ENCODE measurements at regions not wholly inside any gene's neighbourhood (a gene's known extent, or its start where the extent isn't known, plus 50 kb on each side); places are given as distances from the start of the nearest gene placed in this dataset.

DNA sequence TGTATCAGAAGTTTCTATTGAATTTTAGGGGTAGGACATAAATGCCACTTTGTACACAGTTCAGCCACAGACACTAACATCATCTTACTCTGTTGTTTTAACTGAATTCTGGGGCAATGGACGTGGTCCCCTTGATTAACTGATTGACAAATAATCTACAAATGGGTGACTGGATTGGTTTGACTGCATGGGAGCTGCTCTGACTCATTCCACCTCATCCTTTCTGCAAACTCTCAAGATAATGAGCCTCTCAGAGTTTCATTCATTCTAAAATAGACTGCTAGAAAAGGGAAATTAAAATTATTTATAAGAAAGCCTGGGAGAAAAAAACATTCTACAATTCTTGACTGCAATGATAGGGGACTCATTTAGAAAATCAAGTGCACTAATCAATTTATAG, 570.4 kb upstream of the SEL1L start:
- no peak for DNase-seq
- intact Hi-C loops (cut with DNase I), result no loop called here

DNA sequence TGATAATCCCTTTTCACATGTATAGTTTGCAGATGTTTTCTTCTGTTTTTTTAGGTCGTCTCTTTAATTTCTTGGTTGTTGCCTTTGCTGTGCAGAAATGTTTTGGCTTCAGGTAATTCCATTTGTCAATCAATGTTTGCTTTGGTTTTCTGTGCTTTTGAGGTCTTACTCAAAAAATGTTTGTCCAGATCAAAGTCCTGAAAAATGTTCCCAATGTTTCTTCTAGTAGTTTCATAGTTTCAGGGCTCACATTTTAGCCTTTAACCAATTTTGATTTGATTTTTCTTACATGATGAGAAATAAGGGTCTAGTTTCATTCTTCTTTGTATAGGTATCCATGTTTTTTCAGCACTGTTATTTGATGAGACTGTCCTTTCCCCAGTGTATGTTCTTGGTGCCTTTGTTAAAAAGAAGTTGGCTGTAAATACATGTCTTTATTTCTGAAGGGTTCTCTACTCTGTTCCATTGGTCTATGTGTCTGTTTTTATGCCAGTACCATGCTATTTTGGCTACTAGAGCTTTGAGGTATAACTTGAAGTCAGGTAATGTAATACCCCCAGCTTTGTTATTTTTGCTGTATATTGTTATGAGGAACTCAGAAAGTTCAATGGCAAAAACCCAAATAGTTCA, 578.7 kb upstream of the SEL1L start:
- DNase-seq, result no peak
- intact Hi-C loops (cut with DNase I), result no loop called here

DNA sequence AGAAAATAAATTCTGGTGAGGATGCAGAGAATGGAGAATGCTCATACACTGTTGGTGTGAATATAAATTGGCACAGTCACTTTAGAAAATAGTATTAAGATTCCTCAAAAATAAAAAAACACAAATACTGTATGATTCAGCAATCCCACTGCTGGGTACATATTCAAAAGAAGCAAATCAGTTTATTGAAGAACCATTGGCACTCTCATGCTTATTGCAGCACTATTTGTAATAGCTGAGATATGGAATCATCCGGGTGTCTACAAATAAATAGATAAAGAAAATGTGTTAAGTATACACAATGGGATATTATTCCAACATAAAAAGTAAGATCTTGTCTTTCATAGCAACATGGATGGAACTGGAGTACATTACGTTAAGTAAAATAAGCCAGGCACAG, 579.4 kb upstream of the SEL1L start:
- DNase-seq, result no peak
- intact Hi-C loops (cut with DNase I), result no loop called here

DNA sequence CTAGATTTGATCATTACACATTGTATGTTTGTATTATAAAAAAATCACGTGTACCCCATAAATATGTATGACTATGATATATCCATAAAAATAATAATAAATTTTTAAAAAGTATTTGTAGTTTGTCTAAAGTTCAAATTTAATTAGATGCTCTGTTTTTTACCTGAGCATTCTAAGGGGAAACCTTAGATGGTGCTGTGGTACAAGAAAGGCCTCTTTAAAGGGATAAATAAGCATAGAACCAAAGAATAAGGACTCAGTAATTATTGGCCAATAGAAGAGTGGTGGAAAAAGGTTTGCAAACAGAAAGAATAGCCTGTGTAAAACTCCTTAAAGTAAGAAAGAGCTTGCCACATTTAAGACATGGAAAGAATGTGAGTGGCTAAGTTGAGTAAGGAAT, 580.1 kb upstream of the SEL1L start:
- no peak for DNase-seq
- intact Hi-C loops (cut with DNase I), result no loop called here

DNA sequence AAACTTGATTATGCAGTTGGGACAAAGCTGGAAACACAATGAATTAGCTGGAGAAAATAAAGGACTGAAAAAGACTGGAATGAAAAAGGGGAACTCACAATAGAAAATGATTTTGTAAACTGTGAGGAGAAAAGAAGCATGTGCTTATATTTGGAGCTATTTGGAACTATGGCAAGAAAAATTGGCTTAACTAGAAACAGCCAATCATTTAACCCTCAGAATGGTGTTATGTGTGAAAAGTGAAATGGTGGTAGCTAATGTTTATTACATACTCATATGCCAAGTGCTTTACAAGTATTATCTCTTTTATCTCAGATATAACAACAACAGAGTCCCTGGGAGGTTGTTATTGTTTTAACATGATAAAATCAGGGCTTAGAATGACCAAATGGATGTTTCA, 583.1 kb upstream of the SEL1L start:
- intact Hi-C loops (cut with DNase I), result no loop called here
- DNase-seq, result no peak

DNA sequence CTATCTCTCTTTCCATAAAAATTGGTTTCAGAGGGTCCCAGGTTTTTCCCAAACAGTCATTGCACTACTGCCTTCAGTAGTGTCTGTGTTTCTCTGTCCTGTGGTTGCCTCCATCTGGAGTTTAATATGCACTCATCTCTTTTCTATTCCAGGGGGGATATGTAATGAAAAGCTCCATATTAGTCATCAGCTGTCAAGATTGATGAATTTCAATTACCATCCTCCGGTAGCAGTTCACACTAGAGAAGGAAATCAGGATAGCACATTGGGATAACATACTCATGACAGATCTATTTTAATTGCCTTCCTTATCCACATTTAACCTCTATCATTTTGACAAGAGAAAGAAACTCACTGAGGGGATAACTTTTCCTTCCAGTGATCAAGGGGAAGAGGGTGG, 589.0 kb upstream of the SEL1L start:
- intact Hi-C loops (cut with DNase I), result no loop called here
- DNase-seq, result no peak

DNA sequence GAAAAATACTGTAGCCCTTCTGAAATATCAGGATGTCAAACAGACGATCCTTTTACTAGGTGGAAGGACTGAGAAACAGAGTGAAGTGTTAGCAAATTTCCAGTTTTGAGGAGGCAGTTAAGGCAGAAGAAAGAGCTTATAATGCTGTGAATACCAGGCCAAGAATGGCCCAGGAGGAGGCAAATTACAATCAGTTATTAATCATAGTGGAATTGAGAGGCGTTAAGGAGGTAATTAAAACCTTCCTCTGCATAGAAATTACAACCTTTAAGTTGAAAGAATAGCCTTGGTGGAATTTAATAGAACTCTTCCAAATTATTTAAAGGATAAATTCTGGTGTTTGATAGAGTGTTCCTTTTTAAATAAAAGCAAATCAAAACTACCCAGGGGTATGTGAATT, 590.9 kb upstream of the SEL1L start:
- intact Hi-C loops (cut with DNase I), result no loop called here

DNA sequence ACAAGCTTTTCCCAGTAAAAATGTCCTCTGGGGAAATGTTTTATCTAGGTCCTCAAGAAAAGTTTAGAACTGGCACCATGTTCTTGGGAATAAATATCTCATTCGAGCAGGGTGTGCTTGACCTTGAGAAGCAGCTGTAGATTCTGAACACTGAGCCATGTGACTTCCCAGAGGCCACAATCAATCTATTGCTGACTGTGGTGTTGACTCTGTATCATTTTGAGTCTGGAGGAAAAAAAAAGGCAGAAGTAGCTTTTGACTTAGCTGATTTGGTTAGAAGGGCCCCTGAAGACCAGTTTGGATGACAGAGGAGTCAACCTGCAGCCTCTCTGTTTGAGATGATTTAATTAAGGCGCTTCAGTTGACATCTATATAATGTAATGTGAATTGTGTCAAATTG, 592.4 kb upstream of the SEL1L start:
- intact Hi-C loops (cut with DNase I), result no loop called here
- no peak for DNase-seq

More for the DNA sequence above, 590.9 kb upstream of the SEL1L start:
- no peak for DNase-seq

DNA sequence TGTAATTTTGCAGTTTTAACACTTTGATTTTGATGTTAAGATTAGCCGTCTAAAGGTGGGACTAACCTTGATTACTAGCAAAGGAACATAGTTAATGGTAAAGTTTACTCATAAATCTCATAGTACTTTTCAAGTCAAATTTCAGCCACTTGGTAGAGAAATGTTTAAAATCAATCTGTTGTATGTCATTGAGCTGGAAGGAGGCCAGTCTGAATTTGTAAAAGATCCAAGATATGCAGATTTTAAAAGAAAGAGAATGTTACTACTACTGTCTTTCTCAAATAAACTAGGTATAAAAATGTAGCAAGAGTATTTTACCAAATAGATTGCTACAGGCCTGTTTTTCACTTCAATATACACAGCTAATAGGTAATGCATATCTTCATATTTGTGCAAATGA, 600.8 kb upstream of the SEL1L start:
- intact Hi-C loops (cut with DNase I), result no loop called here
- DNase-seq, result no peak

DNA sequence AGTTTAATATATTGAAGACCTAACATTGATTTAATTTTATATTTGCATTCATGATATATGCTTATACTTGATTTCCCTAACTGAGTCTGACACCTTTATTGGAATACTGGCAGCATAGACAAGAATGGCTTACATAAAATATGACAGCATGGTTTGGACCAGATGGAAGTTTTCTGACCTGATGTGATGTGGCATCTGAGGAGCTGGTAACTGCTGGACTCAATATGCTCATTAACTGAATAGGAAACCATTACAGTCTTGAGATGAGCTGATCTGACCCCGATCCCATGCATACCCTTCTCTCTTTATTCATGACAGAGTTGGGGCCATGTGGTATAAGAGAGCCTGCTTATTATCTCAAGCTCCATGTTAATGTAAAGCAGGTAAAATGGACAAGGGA, 604.8 kb upstream of the SEL1L start:
- no peak for DNase-seq
- intact Hi-C loops (cut with DNase I), result no loop called here

DNA sequence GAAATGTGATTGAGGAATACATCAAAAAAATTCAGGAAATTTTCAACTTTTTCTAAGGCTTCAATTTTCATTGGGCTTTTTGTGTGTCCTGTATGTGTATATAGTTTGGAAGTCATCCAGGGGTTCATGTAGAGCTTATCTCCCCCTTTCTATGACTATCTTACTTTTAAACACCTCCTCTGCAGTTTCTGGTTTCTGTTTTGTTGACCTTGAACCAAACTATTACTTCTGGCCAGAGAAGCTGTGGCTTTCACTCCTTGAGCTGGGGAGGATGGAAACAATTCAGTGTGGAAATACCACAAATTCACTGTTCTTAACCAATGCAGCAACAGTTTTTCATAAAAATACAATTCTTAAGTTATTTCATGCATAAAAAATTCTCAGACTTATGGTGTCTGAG, 613.2 kb upstream of the SEL1L start:
- intact Hi-C loops (cut with DNase I), result no loop called here
- no peak for DNase-seq

DNA sequence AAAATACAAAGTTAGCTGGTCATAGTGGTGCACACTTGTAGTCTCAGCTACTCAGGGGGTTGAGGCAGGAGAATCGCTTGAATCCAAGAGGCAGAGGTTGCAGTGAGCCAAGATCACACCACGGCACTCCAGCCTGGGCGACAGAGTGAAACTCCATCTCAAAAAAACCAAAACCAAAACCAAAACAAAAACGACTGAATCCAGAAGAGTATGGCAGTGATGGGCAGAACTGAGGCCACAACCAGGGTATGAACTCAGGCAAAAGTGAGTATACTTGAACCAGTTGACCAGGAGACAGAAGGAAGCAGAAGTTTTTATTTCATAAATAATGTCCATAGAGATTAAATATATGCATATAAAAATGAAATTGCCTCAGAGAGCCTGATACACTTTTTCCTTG, 620.0 kb upstream of the SEL1L start:
- DNase-seq, result no peak
- intact Hi-C loops (cut with DNase I), result no loop called here

DNA sequence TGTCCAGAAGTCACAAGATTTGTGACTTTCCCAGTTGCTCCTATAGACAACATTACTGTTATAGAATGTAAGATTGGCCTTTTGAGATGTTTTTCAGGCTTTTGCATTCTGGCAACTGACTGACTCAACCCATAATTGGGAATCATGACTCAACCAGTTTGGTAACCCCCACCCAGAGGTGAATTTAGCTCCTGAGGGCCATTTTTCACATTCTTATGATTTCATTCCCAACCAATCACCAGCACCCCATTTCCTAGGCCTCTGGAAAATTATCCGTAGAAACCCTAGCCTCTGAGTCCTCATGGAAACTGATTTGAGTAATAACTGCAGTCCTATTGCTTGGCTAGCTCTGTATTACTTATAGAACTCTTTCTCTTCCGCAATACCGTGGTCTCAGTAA, 626.0 kb upstream of the SEL1L start:
- intact Hi-C loops (cut with DNase I), result no loop called here
- DNase-seq, result no peak

DNA sequence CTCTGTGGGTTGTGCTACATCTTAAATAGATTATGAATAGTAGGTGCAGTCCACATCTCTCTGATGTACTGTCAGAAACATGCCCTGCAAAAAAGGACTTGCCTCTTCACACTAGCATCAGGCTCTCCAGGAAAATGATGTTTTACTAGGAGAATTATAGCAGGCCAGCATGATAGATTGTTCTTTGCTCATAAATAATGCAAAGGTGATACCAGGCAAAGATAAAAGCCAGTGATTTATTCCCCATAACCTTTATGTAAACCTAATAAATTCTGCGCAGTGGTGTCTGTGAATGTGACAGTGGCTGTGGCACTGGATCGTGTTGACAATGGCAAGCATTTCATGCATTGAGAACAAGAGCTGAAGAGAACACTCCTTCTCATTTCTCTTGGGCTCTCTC, 646.5 kb upstream of the SEL1L start:
- intact Hi-C loops (cut with DNase I), result no loop called here
- DNase-seq, result no peak

DNA sequence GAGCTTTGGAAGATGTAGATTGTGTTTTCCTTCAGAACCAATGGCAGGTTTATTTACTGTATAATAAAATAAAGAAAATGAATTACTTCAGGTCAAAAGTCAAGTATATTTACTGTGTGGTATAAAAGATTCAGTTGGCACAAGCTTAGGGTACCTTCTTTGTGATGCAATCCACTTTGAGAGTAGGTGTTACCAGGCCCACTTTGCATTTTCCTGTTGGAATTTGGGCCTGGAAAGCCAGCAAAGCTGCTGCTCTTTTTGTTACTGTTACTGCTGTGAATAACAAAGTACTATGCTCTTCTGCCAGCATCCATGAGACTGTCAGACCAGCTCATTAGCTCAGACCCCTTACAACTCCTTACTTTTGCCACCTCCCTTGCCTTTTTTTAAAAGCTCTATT, 649.0 kb upstream of the SEL1L start:
- intact Hi-C loops (cut with DNase I), result no loop called here
- no peak for DNase-seq

DNA sequence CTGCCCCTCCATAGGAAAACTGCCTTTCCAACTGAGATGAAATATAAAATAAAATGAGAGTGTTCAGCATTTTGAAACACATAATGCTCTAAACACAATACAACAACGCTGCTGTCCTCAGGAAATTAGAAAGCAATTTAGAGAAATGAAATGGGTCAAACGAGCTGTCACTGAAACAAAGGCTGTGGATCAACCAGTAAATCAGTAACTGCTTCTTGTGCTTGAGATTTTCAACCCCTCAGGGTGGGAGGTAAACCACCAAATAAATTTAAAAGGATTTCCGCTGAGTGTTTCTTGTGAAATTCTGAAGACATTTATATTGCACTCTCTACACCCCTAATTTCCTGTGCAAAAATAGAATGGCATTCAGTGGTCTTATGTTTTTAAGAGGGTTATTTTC, 657.1 kb upstream of the SEL1L start:
- DNase-seq, result no peak
- intact Hi-C loops (cut with DNase I), result no loop called here

DNA sequence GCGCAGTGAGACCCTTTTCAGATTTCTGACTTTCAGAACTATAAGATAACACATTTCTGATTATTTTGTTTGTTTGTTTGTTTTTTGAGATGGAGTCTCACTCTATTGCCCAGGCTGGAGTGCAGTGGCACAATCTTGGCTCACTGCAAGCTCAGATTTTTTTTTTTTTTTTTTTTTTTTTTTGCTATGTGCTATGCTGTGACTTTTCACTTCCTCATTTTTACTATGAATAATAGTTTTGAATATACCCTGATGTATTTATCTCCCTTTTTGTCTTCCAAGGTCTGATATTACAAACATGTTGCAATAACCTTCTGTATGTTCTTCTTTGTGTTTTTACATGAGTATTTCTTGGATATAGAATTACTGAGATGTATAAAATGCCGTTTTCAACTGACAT, 658.7 kb upstream of the SEL1L start:
- intact Hi-C loops (cut with DNase I), result no loop called here
- no peak for DNase-seq

DNA sequence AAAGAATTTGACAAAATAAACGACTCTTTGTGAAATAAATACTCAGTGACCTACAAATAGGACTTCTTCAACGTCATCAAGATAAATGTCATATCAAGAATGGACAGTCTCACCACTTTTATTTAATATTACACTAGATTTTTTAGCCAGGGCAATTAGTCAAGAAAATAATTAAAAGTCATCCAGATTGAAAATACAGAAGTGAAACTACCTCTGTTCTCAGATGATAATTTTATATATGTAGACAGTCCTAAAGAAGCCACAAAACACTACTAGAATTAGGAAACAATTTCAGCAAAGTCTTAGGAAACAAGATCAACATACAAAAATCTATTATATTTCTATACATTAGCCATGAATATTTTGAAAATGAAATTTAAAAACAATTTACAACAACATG, 689.6 kb upstream of the SEL1L start:
- intact Hi-C loops (cut with DNase I), result no loop called here
- no peak for DNase-seq

DNA sequence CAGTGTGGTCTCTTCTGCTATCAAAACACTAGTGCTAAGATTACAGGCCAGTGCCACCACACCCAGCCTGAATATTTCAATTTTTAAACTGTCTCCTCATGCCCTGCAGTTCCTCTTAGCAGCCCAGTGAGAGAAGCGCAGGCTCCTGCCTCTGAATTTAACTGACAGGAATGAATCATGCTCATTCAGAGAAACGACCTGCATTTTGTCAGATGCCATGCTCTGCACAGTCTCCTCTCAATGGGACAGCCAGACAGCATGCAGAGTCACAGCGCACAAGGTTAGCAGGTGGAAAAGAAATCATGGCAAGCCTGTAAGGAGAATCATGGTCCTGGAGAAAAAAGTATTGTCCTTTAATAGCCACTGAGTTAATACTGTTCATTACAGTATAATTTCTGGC, 691.0 kb upstream of the SEL1L start:
- DNase-seq, result peak in 1 of 10 donors; percentile 22
- intact Hi-C loops (cut with DNase I), result no loop called here

DNA sequence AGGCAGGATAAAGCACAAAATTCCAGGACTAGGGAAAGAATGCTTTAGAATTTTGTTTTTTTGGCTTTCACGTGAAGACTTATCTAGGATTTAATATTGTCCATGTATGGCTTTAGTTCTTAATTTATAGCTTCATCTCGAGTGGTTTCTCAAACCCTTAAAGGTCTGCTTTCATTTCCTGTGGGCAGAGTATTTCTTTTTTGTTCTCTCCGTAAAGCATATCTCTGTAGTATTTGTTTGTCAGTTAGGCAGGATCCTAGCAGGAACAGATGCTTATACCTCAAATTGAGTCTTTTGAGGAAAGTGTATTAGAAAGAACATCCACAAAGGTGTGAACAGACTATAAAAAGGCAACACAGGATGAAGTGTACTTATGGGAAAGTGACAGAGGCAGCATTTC, 697.1 kb upstream of the SEL1L start:
- DNase-seq, result no peak
- intact Hi-C loops (cut with DNase I), result no loop called here

DNA sequence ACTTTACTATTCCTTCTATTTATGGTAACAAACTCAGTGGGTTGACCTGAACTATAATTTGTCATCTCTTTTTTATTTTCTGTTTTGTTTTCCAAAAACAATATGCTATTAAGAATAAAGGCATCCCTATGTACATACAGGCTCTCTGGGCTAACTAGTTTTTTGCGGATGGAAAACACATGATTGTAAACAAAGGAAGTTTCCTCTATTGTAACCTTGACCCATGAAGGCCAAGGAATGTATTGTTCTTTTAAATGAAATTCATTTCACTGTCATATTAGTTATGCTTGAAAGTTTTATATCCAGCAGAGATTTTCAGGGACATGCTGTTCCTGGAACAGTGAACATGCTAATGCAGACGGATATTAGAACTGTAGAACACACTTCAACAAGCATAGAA, 705.0 kb upstream of the SEL1L start:
- no peak for DNase-seq
- intact Hi-C loops (cut with DNase I), result no loop called here

DNA sequence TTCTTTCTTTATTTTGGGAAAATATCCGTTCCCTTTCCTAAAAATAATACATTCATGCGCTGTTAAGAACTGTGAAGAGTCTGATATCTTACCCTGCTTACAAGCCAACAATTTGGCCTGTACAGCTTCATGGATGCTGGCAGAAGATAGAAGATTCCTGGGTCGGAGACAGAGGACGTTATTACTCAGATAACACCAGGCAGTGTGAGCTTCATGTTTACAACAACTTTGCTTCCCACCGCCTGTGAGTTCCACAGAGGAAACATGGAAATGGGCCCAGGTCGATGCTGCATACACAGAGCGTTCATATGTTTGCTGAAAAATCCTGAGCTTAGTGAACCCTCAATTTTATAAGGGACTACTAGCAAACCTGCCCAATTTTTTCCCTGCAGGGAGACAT, 705.6 kb upstream of the SEL1L start:
- DNase-seq, result no peak
- intact Hi-C loops (cut with DNase I), result no loop called here

DNA sequence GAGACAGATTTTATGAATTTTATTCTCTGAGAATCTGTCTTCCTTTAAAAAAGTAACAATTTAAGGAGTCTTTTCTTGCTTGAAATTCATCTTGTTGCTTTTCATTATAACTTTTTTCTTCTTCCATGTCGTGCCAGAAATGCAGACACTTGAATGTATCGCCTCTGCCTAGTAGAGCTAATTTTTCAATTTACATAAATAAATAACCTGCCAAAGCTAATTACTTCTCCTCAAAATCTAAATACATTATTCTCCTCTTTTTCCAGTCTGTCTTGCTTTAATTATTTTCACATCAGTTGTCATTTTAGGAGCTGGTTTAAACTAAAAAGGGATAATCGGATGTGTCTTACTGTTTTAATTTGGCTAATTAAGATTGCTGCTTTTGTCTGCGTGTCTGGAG, 711.1 kb upstream of the SEL1L start:
- DNase-seq, result no peak
- intact Hi-C loops (cut with DNase I), result no loop called here

DNA sequence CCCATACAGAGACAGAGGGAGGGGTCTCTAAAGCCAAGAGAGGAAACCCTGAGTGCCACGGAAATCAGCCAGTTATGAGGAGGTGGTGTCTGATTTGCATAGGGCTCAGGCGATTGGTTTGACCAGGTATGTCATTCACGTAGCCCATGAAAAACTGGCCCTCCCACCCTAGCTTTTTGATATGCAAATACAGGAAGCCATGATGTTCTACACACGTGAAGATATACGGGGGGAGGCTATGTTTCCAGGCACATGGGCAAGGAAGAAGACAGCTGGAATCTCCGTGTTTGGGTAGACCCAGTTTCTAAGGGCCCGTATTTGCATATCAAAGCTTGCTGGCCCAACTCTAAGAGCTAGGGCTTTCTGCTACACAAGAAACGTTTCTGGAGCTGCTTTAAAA, 717.8 kb upstream of the SEL1L start:
- intact Hi-C loops (cut with DNase I), result no loop called here
- no peak for DNase-seq

Data from posterior cingulate gyrus (tissue), 11 donors.